Peyer's patch (tissue), 4 donors: ENCODE measurements at regions not wholly inside any gene's neighbourhood (a gene's known extent, or its start where the extent isn't known, plus 50 kb on each side); places are given as distances from the start of the nearest gene placed in this dataset.

Source experiments
- DNase-seq, 3 donors: peaks; one replicate each; pipeline ENCODE4 v3.0.0-alpha.2; 2017 to 2019
- H3K27ac ChIP-seq, 4 donors: fragments of 200-600 bp; sonication (generic); one replicate each; pipeline ENCODE4 v1.5.1; 2016 to 2019
- H3K27me3 ChIP-seq, 2 donors: fragments of 200-600 bp; sonication (generic); one replicate each; pipeline ENCODE4 v1.5.1; 2019
- H3K36me3 ChIP-seq, 3 donors: fragments of 200-600 bp; sonication (generic); one replicate each; pipeline ENCODE4 v1.5.1; 2016 to 2019
- H3K4me1 ChIP-seq, 4 donors: fragments of 200-600 bp; sonication (generic); one replicate each; pipeline ENCODE4 v1.5.1; 2016 to 2019
- H3K4me3 ChIP-seq, 4 donors: fragments of 200-600 bp; sonication (generic); 1 replicate in 3 of 4; 2 replicates in 1 of 4; pipeline ENCODE4 v1.5.1; 2016 to 2019; ENCODE audit warnings: mild to moderate bottlenecking in 1 of 4
- H3K9me3 ChIP-seq, 4 donors: fragments of 200-600 bp; sonication (generic); one replicate each; pipeline ENCODE4 v1.5.1; 2016 to 2019; ENCODE audit warnings: mild to moderate bottlenecking in 1 of 4
- POLR2A ChIP-seq, 2 donors: fragments of 450-650 bp; IDR thresholded peaks; one replicate each; pipeline ENCODE4 v1.5.1; 2017; ENCODE audit warnings: antibody characterized with exemption in 2 of 2, mild to moderate bottlenecking in 2 of 2, moderate library complexity in 2 of 2
- TF ChIP-seq, protein P1 (sequence below), 6 experiments: fragments of 450-650 bp in 4 of 6; fragments of 200-600 bp in 2 of 6; sonication (generic) in 1 of 6; IDR thresholded peaks; one replicate each; pipeline ENCODE4 v1.5.1; 2017 to 2019; ENCODE audit warnings: antibody characterized with exemption in 6 of 6, mild to moderate bottlenecking in 3 of 6, moderate library complexity in 1 of 6

DNA sequence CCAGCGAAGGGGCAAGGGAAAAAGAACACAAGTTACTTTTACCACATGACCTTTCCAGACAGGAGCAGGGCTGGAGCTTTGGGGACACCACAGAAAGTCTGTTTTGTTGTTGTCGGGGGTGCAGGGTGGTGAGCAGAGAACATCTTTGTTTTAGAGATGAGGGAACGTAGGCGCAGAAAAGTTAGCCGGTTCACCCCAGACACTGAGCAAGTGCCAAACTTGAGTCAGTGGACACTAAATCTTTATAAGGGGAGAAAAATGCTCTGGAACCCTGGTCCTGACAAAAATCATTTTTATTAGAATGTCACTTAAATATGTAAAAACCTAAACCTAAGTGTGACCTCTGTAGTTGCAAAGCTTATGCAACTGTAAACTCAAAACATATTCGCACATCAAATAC is 126.4 kb upstream of the GAS1 start:
- Histone ChIP-seq H3K9me3 (no peaks in the 10 kb centered on the region), H3K36me3 (no peaks in the 10 kb centered on the region), H3K4me3 (no peak overlapping the region), H3K4me1 (no peaks in the 10 kb centered on the region), H3K27ac (no peak overlapping the region), H3K27me3 (no peaks in the 10 kb centered on the region)
- TF ChIP-seq, protein P1, sequence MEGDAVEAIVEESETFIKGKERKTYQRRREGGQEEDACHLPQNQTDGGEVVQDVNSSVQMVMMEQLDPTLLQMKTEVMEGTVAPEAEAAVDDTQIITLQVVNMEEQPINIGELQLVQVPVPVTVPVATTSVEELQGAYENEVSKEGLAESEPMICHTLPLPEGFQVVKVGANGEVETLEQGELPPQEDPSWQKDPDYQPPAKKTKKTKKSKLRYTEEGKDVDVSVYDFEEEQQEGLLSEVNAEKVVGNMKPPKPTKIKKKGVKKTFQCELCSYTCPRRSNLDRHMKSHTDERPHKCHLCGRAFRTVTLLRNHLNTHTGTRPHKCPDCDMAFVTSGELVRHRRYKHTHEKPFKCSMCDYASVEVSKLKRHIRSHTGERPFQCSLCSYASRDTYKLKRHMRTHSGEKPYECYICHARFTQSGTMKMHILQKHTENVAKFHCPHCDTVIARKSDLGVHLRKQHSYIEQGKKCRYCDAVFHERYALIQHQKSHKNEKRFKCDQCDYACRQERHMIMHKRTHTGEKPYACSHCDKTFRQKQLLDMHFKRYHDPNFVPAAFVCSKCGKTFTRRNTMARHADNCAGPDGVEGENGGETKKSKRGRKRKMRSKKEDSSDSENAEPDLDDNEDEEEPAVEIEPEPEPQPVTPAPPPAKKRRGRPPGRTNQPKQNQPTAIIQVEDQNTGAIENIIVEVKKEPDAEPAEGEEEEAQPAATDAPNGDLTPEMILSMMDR (IDR thresholded peaks at IDR 0.05) = no peak
- no peak for TF ChIP-seq POLR2A (IDR thresholded peaks at IDR 0.05)
- no peak for DNase-seq

- no peak for TF ChIP-seq POLR2A (IDR thresholded peaks at IDR 0.05)
- TF ChIP-seq, protein P1 (IDR thresholded peaks at IDR 0.05) = no peak
- DNase-seq = no peak
Observed at GRCh38 chr9:87075537-87075936, 128.2 kb upstream of the GAS1 start.

DNA sequence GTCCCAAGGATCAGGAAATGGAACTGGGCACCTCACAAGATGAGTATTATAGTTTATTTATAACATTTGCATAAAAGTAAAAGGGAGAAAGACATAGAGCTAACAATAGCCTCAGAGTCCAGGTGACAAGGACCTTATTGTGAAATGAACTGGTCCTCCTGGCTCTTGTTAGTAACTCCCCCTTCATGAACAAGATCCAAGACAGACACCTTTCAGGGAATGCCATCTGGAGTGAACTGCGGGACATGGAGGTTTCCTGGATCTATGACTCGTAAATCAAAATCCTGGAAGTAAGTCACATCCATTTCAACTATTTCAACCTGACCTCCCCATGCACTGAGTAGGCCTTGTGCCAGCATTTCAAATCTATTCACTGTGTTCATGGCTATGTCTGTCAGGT is 129.5 kb upstream of the GAS1 start:
- Histone ChIP-seq H3K27me3 (no peaks in the 10 kb centered on the region), H3K36me3 (no peaks in the 10 kb centered on the region), H3K4me1 (no peaks in the 10 kb centered on the region), H3K9me3 (no peaks in the 10 kb centered on the region), H3K27ac (no peak overlapping the region), H3K4me3 (no peak overlapping the region)
- TF ChIP-seq, protein P1 (IDR thresholded peaks at IDR 0.05) = no peak
- no peak for TF ChIP-seq POLR2A (IDR thresholded peaks at IDR 0.05)
- no peak for DNase-seq

More at GRCh38 chr9:87075537-87075936, 128.2 kb upstream of the GAS1 start:
- H3K27me3 ChIP-seq = no peaks in the 10 kb centered on the region
- no peaks in the 10 kb centered on the region for H3K4me1 ChIP-seq
- H3K36me3 ChIP-seq = no peaks in the 10 kb centered on the region
- H3K27ac ChIP-seq = no peak overlapping the region
- no peak overlapping the region for H3K4me3 ChIP-seq
- H3K9me3 ChIP-seq = no peaks in the 10 kb centered on the region

GRCh38 chr9:87077986-87078385 is 130.7 kb upstream of the GAS1 start:
- DNase-seq = no peak
- H3K36me3 ChIP-seq = no peaks in the 10 kb centered on the region
- no peak for TF ChIP-seq POLR2A (IDR thresholded peaks at IDR 0.05)
- TF ChIP-seq, protein P1 (IDR thresholded peaks at IDR 0.05) = no peak
- H3K4me1 ChIP-seq = no peaks in the 10 kb centered on the region
- H3K9me3 ChIP-seq = no peaks in the 10 kb centered on the region
- no peak overlapping the region for H3K27ac ChIP-seq
- no peak overlapping the region for H3K4me3 ChIP-seq
- H3K27me3 ChIP-seq = no peaks in the 10 kb centered on the region

DNA sequence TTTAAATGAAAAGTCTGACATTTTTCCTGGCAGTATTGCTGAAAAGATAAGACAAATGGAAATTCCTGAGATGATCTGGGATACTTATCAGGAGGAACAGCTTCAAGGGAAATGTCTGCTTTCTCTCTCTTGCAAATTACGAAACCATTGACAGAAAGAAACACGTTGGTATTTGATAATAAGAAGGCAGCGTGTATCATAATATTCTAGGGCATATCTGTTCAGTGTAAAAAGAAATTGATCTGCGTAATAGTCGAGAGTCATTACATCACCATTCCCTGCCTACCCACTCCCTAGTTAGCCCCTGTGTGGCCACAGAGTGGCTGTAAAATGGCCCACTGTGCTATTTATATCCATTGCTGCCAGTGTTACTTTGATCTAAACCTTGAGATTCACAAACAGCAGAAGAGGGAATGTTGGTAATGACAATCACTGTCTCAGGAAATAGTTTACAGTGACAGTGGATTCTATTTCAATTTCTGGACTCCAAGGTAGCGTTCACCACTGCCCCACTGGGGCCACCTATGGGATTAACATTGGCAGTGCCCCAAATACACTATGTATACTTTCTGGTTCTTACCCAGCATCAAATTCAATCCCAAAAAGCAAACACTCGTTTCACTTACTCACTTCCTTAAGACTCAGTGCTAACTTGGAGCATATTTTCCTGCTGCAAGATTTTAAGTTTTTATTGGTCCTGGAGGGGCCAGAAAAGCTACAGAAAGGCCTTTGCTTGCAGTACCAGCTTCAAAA is 133.4 kb upstream of the GAS1 start:
- Histone ChIP-seq H3K4me3 (no peak overlapping the region), H3K27ac (no peak overlapping the region), H3K9me3 (no peaks in the 10 kb centered on the region), H3K36me3 (no peaks in the 10 kb centered on the region), H3K27me3 (no peaks in the 10 kb centered on the region), H3K4me1 (no peaks in the 10 kb centered on the region)
- TF ChIP-seq, protein P1 (IDR thresholded peaks at IDR 0.05) = no peak
- no peak for TF ChIP-seq POLR2A (IDR thresholded peaks at IDR 0.05)
- DNase-seq = no peak
